ENCODE measurements at regions not wholly inside any gene's neighbourhood (a gene's known extent, or its start where the extent isn't known, plus 50 kb on each side); places are given as distances from the start of the nearest gene placed in this dataset.

DNA sequence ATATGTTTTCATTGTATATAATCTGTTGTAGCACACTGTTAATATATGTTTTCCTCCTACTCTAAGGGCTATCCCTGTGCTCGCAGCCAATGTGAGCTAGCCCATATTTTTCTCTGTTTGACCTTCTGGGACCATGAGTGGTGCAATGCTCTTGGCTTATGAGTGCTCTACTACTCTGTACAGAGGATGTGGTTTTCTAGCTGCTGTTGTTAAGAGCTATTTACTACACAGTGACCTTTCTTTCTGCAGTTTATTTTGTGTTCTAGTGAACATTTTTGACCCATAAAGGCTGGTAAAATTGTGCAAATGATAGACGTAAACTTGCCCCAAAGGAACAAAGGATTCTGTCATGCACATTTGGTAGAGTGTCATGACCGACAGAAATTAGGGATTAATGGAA lies 84.1 kb upstream of the CPHXL start:
- TF ChIP-seq CTCF (IDR thresholded peaks at IDR 0.05) (no peak), POLR2AphosphoS5 (IDR thresholded peaks at IDR 0.05; ENCODE audit: insufficient read depth in 1 of 2, low read depth in 1 of 2) (no peak), POLR2A (IDR thresholded peaks at IDR 0.05) (no peak)
